ENCODE measurements at regions not wholly inside any gene's neighbourhood (a gene's known extent, or its start where the extent isn't known, plus 50 kb on each side); places are given as distances from the start of the nearest gene placed in this dataset.
A peak's percentile ranks its signal among the peaks of the same experiment; 100 is the strongest.

DNA sequence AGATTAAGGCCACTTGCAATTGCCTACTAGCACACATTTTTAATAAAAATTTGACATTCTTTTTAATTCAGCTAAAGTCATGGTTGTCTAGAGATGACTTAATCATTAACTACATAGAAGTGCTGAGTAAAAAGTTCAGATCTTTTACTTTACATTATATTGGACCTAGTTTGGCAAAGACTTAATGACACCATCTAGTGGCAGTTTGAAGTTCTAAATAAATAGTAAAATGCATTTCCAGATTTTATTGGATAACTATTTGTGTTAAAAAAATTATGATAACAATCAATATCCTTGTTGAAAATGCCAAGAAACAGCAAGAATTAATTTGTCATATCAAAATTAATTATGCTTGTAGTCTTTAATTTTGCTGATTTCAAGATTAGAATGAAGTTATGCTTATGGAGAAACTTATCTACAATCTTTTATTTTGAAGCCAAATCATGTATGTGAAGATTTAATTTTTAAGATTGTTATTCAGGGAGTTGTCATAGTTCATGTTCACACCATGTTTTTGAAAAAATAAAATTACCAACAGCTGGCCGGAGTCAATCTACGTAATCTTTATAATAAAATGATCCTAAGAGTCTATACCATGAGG is 69.6 kb upstream of the PJA2 start:
- no TSS peak for BruUV-seq (replicated peaks)
- H3K27me3 Mint-ChIP-seq (ENCODE audit: insufficient read depth, unreplicated experiment), result no peaks in the 10 kb centered on the region
- H3K27ac Mint-ChIP-seq (ENCODE audit: low read depth, unreplicated experiment), result no peak overlapping the region
- intact Hi-C loops (cut with micrococcal nuclease), result loop anchor here (5.0 to 10.0 kb wide), 2 partner anchors 555 to 957 kb away; no protein-coding TSS in a partner anchor
- TF ChIP-seq, protein P1, sequence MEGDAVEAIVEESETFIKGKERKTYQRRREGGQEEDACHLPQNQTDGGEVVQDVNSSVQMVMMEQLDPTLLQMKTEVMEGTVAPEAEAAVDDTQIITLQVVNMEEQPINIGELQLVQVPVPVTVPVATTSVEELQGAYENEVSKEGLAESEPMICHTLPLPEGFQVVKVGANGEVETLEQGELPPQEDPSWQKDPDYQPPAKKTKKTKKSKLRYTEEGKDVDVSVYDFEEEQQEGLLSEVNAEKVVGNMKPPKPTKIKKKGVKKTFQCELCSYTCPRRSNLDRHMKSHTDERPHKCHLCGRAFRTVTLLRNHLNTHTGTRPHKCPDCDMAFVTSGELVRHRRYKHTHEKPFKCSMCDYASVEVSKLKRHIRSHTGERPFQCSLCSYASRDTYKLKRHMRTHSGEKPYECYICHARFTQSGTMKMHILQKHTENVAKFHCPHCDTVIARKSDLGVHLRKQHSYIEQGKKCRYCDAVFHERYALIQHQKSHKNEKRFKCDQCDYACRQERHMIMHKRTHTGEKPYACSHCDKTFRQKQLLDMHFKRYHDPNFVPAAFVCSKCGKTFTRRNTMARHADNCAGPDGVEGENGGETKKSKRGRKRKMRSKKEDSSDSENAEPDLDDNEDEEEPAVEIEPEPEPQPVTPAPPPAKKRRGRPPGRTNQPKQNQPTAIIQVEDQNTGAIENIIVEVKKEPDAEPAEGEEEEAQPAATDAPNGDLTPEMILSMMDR (IDR thresholded peaks at IDR 0.05; ENCODE audit: unreplicated experiment), result peak; percentile 28
- ChIA-PET POLR2A (interaction anchor here (0.5 to 1.0 kb wide), 4 partner anchors 69 to 871 kb away, joined by 3 to 4 read pairs (median 3); partner anchors contain the start of gene PJA2), CTCF (interaction anchor here (0.6 to 2.7 kb wide), 6 partner anchors 12 to 942 kb away, joined by 3 to 7 read pairs (median 4); no protein-coding TSS in a partner anchor)
- H3K4me3 Mint-ChIP-seq (ENCODE audit: unreplicated experiment), result no peak overlapping the region
- no peaks in the 10 kb centered on the region for H3K4me1 Mint-ChIP-seq (ENCODE audit: insufficient read depth, unreplicated experiment)
- DNase-seq (ENCODE audit: unreplicated experiment), result peak; percentile 23
- H3K36me3 Mint-ChIP-seq (ENCODE audit: insufficient read depth, unreplicated experiment), result no peaks in the 10 kb centered on the region
- H3K9me3 Mint-ChIP-seq (ENCODE audit: unreplicated experiment), result no peaks in the 10 kb centered on the region

GRCh38 chr5:109478830-109479229 is 69.1 kb upstream of the PJA2 start:
- no peaks in the 10 kb centered on the region for H3K4me1 Mint-ChIP-seq (ENCODE audit: insufficient read depth, unreplicated experiment)
- H3K27ac Mint-ChIP-seq (ENCODE audit: low read depth, unreplicated experiment), result no peak overlapping the region
- BruUV-seq (replicated peaks), result no TSS peak
- POLR2A ChIA-PET, result interaction anchor here (0.5 to 1.0 kb wide), 4 partner anchors 69 to 870 kb away, joined by 3 to 4 read pairs (median 3); partner anchors contain the start of gene PJA2
- TF ChIP-seq, protein P1 (IDR thresholded peaks at IDR 0.05; ENCODE audit: unreplicated experiment), result no peak
- no peak overlapping the region for H3K4me3 Mint-ChIP-seq (ENCODE audit: unreplicated experiment)
- no peaks in the 10 kb centered on the region for H3K36me3 Mint-ChIP-seq (ENCODE audit: insufficient read depth, unreplicated experiment)
- no peaks in the 10 kb centered on the region for H3K9me3 Mint-ChIP-seq (ENCODE audit: unreplicated experiment)
- no peaks in the 10 kb centered on the region for H3K27me3 Mint-ChIP-seq (ENCODE audit: insufficient read depth, unreplicated experiment)
- intact Hi-C loops (cut with micrococcal nuclease), result loop anchor here (5.0 to 10.0 kb wide), 2 partner anchors 554 to 957 kb away; no protein-coding TSS in a partner anchor
- no peak for DNase-seq (ENCODE audit: unreplicated experiment)
- CTCF ChIA-PET, result interaction anchor here (0.6 to 2.7 kb wide), 6 partner anchors 12 to 836 kb away, joined by 3 to 7 read pairs (median 5); no protein-coding TSS in a partner anchor

DNA sequence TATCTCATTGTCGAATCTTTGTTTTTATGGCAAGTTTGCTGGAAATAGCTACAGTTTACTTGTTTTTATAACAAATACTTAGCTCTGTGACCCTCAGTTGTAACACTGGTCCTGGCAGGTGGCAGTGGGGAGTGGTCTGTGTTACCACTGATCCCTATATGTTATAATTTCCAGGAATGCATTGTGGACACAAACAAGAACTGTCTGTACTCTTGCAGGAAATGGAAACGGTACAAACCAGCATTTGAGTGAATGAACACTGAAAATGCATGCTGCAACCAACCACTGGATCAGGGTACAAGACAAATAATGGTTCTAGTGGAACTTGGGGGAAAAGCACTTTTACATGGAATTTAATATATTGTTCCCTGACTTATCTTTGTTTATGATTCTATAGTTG is 66.5 kb upstream of the PJA2 start:
- ChIA-PET POLR2A (no interaction called here), CTCF (interaction anchor here (0.5 to 1.5 kb wide), 5 partner anchors 47 to 1014 kb away, joined by 3 to 5 read pairs (median 3); no protein-coding TSS in a partner anchor)
- H3K27me3 Mint-ChIP-seq (ENCODE audit: insufficient read depth, unreplicated experiment), result no peaks in the 10 kb centered on the region
- no peak overlapping the region for H3K27ac Mint-ChIP-seq (ENCODE audit: low read depth, unreplicated experiment)
- BruUV-seq (replicated peaks), result no TSS peak
- no peak overlapping the region for H3K4me3 Mint-ChIP-seq (ENCODE audit: unreplicated experiment)
- H3K36me3 Mint-ChIP-seq (ENCODE audit: insufficient read depth, unreplicated experiment), result no peaks in the 10 kb centered on the region
- no peaks in the 10 kb centered on the region for H3K4me1 Mint-ChIP-seq (ENCODE audit: insufficient read depth, unreplicated experiment)
- intact Hi-C loops (cut with micrococcal nuclease), result loop anchor here (5.0 to 10.0 kb wide), 2 partner anchors 551 to 954 kb away; no protein-coding TSS in a partner anchor
- TF ChIP-seq, protein P1 (IDR thresholded peaks at IDR 0.05; ENCODE audit: unreplicated experiment), result no peak
- no peak for DNase-seq (ENCODE audit: unreplicated experiment)
- no peaks in the 10 kb centered on the region for H3K9me3 Mint-ChIP-seq (ENCODE audit: unreplicated experiment)

- H3K27ac Mint-ChIP-seq (ENCODE audit: low read depth, unreplicated experiment), result no peak overlapping the region
- H3K27me3 Mint-ChIP-seq (ENCODE audit: insufficient read depth, unreplicated experiment), result no peaks in the 10 kb centered on the region
- intact Hi-C loops (cut with micrococcal nuclease), result loop anchor here (1.0 to 10.0 kb wide), 5 partner anchors 59 to 989 kb away; partner anchors contain the start of gene FER
- ChIA-PET CTCF (interaction anchor here (0.6 to 1.8 kb wide), 14 partner anchors 8 to 1965 kb away, joined by 3 to 9 read pairs (median 3); no protein-coding TSS in a partner anchor), POLR2A (no interaction called here)
- H3K36me3 Mint-ChIP-seq (ENCODE audit: insufficient read depth, unreplicated experiment), result no peaks in the 10 kb centered on the region
- no TSS peak for BruUV-seq (replicated peaks)
- H3K4me3 Mint-ChIP-seq (ENCODE audit: unreplicated experiment), result no peak overlapping the region
- DNase-seq (ENCODE audit: unreplicated experiment), result peak; percentile 6
- H3K9me3 Mint-ChIP-seq (ENCODE audit: unreplicated experiment), result no peaks in the 10 kb centered on the region
- TF ChIP-seq, protein P1 (IDR thresholded peaks at IDR 0.05; ENCODE audit: unreplicated experiment), result no peak
- H3K4me1 Mint-ChIP-seq (ENCODE audit: insufficient read depth, unreplicated experiment), result peaks cover 6% of the 10 kb centered on the region
Observed at GRCh38 chr5:109469896-109470662, 60.3 kb upstream of the PJA2 start.
